MCF 10A (cell line): ENCODE measurements at regions not wholly inside any gene's neighbourhood (a gene's known extent, or its start where the extent isn't known, plus 50 kb on each side); places are given as distances from the start of the nearest gene placed in this dataset.
A peak's percentile ranks its signal among the peaks of the same experiment; 100 is the strongest.

Source experiments
- BruUV-seq: library from RNA; stranded (reverse); fragments of 400-500 nt; replicated peaks from 2 replicates; lab custom pipeline; 2021; lab: Mats Ljungman, UMichigan
- CTCF ChIA-PET: fragments of 300-600 bp; sonication (Branson Sonifier 250); formaldehyde crosslinking; extraction: SDS; loops from one replicate; lab custom pipeline; 2021; ENCODE audit warnings: antibody characterized with exemption, inconsistent platforms; lab: Yijun Ruan, JAX
- POLR2A ChIA-PET: fragments of 300-600, 350-650 bp; sonication (Branson Sonifier 250); formaldehyde crosslinking; extraction: SDS; loops from one replicate; lab custom pipeline; 2020; ENCODE audit warnings: antibody characterized with exemption, inconsistent platforms; lab: Yijun Ruan, JAX
- DNase-seq: peaks from one replicate; pipeline ENCODE4 v3.0.0-alpha.2; 2018; ENCODE audit not compliant: unreplicated experiment
- H3K27ac Mint-ChIP-seq: one replicate; pipeline ENCODE4 v1.8.0; 2022; ENCODE audit warnings: mild to moderate bottlenecking, low read depth, mixed read lengths; ENCODE audit not compliant: unreplicated experiment
- H3K27me3 Mint-ChIP-seq: one replicate; pipeline ENCODE4 v1.8.0; 2022; ENCODE audit warnings: mixed read lengths; ENCODE audit not compliant: insufficient read depth, unreplicated experiment
- H3K36me3 Mint-ChIP-seq: one replicate; pipeline ENCODE4 v1.8.0; 2022; ENCODE audit warnings: mild to moderate bottlenecking, moderate library complexity, mixed read lengths; ENCODE audit not compliant: insufficient read depth, unreplicated experiment
- H3K4me1 Mint-ChIP-seq: one replicate; pipeline ENCODE4 v1.8.0; 2022; ENCODE audit warnings: mixed read lengths; ENCODE audit not compliant: insufficient read depth, unreplicated experiment
- H3K4me3 Mint-ChIP-seq: one replicate; pipeline ENCODE4 v1.8.0; 2022; ENCODE audit warnings: mild to moderate bottlenecking, moderate library complexity, mixed read lengths; ENCODE audit not compliant: unreplicated experiment
- H3K9me3 Mint-ChIP-seq: one replicate; pipeline ENCODE4 v1.8.0; 2022; ENCODE audit warnings: mixed read lengths; ENCODE audit not compliant: unreplicated experiment
- CTCF ChIP-seq: fragments of 200-600 bp; IDR thresholded peaks from one replicate; pipeline ENCODE4 v1.8.0; 2022; ENCODE audit warnings: antibody characterized with exemption, mild to moderate bottlenecking; ENCODE audit not compliant: unreplicated experiment
- intact Hi-C: fragments of 100-400 bp; cut with micrococcal nuclease; formaldehyde crosslinking; loops from 2 replicates; pipeline ENCODE4 v1.14.1; 2022

- POLR2A ChIA-PET, result no interaction called here
- CTCF ChIA-PET, result interaction anchor here (1.1 kb wide), 1 partner anchor 677 kb away, joined by 3 read pairs; no protein-coding TSS in a partner anchor
- no peak overlapping the region for H3K27ac Mint-ChIP-seq
- H3K4me3 Mint-ChIP-seq, result no peak overlapping the region
- H3K4me1 Mint-ChIP-seq, result no peaks in the 10 kb centered on the region
- no peak for TF ChIP-seq CTCF
- DNase-seq, result no peak
- H3K9me3 Mint-ChIP-seq, result peaks cover 6% of the 10 kb centered on the region
- H3K27me3 Mint-ChIP-seq, result peaks cover 40% of the 10 kb centered on the region
- peaks cover 6% of the 10 kb centered on the region for H3K36me3 Mint-ChIP-seq
- no TSS peak for BruUV-seq
- intact Hi-C loops, result loop anchor here (10.0 kb wide), 1 partner anchor 69 kb away; no protein-coding TSS in a partner anchor
Measured at GRCh38 chr1:17904290-17904689, 149.2 kb downstream of the ACTL8 start.

- Mint-ChIP-seq H3K4me3 (no peak overlapping the region), H3K27ac (no peak overlapping the region), H3K27me3 (peaks cover 42% of the 10 kb centered on the region), H3K4me1 (no peaks in the 10 kb centered on the region), H3K9me3 (peaks cover 6% of the 10 kb centered on the region), H3K36me3 (peaks cover 1% of the 10 kb centered on the region)
- TF ChIP-seq CTCF, result no peak
- POLR2A ChIA-PET, result no interaction called here
- no TSS peak for BruUV-seq
- CTCF ChIA-PET, result interaction anchor here (0.7 kb wide), 1 partner anchor 11 kb away, joined by 5 read pairs; no protein-coding TSS in a partner anchor
- intact Hi-C loops, result loop anchor here (10.0 kb wide), 1 partner anchor 73 kb away; no protein-coding TSS in a partner anchor
- DNase-seq, result no peak
Measured at GRCh38 chr1:17907999-17908398, 152.9 kb downstream of the ACTL8 start.

DNA sequence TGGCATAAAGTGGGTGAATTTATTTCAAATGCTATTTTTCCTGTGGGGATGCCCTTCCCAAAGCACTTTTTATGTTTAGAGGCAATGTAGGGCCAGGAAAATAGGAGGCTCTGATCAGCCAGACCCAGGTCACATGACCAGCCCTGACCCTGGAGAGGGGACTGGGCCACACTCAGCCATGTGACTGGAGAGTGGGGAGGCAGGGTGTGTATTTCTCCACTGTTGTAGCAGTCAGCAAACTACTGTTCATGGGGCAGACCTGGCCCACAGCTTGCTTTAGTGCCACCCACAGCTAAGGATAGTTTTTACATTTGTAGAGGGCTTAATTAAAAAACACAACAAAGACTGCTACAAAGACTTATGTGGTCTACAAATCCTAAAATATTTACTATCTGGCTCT, 153.8 kb downstream of the ACTL8 start:
- no peak for TF ChIP-seq CTCF
- CTCF ChIA-PET, result interaction anchor here (0.6 kb wide), 2 partner anchors 865 to 1048 kb away, joined by 3 to 4 read pairs; no protein-coding TSS in a partner anchor

DNA sequence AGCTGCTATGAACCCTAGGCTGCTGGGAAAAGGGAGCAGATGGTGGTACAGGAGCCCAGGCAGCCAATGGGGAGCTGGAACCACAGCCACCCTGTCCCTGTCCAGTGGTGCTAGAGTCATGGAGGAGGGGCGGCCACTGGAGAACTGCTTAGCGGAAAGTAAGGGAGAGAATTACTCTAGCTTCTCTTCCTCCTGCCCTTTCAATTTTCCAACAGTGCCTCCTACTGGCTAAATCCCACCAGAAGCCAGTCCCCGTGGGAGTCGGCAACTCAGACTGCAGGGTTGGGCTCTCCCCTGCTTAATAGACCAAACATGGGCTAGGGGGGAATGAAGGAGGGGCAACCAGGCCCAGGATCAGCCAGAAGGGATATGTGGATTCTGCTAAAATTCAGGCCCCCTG, 154.5 kb downstream of the ACTL8 start:
- peak; percentile 40 for TF ChIP-seq CTCF
- Mint-ChIP-seq H3K27me3 (peaks cover 51% of the 10 kb centered on the region), H3K27ac (no peak overlapping the region), H3K36me3 (no peaks in the 10 kb centered on the region), H3K4me1 (no peaks in the 10 kb centered on the region), H3K9me3 (peaks cover 6% of the 10 kb centered on the region), H3K4me3 (no peak overlapping the region)
- peak; percentile 42 for DNase-seq
- intact Hi-C loops, result loop anchor here (1.0 to 10.0 kb wide), 2 partner anchors 75 to 248 kb away; no protein-coding TSS in a partner anchor
- CTCF ChIA-PET, result interaction anchor here (0.6 kb wide), 3 partner anchors 471 to 1048 kb away, joined by 3 to 5 read pairs (median 4); no protein-coding TSS in a partner anchor
- BruUV-seq, result no TSS peak
- POLR2A ChIA-PET, result no interaction called here

More for the DNA sequence above, 153.8 kb downstream of the ACTL8 start:
- POLR2A ChIA-PET, result no interaction called here
- Mint-ChIP-seq H3K9me3 (peaks cover 6% of the 10 kb centered on the region), H3K27me3 (peaks cover 44% of the 10 kb centered on the region), H3K4me3 (no peak overlapping the region), H3K4me1 (no peaks in the 10 kb centered on the region), H3K27ac (no peak overlapping the region), H3K36me3 (no peaks in the 10 kb centered on the region)
- no TSS peak for BruUV-seq
- DNase-seq, result no peak
- intact Hi-C loops, result loop anchor here (1.0 to 10.0 kb wide), 2 partner anchors 74 to 248 kb away; no protein-coding TSS in a partner anchor
